HG03571 (cell line): ENCODE measurements at regions not wholly inside any gene's neighbourhood (a gene's known extent, or its start where the extent isn't known, plus 50 kb on each side); places are given as distances from the start of the nearest gene placed in this dataset.

Experiments used
- ATAC-seq: cut with Tn5 transposase; IDR thresholded peaks from one replicate; pipeline ENCODE4 v1.9.1; 2021; ENCODE audit not compliant: unreplicated experiment

DNA sequence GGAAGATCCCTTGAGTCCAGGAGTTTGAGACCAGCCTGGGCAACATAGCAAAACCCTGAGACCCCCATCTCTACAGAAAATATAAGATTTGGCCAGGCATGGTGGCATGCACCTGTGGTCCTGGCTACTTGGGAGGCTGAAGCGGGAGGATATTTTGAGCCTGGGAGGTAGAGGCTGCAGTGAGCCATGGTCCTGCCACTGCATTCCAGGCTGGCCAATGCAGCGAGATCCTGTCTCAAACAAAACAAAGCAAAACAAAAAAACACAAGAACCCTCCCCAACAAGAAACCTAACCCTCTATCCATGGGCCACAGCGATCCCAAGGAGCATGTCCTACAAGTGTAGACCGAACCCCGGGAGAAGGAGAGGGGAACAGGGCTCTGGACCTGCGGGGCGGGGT, 133.3 kb downstream of the MGAT5B start:
- no peak for ATAC-seq

DNA sequence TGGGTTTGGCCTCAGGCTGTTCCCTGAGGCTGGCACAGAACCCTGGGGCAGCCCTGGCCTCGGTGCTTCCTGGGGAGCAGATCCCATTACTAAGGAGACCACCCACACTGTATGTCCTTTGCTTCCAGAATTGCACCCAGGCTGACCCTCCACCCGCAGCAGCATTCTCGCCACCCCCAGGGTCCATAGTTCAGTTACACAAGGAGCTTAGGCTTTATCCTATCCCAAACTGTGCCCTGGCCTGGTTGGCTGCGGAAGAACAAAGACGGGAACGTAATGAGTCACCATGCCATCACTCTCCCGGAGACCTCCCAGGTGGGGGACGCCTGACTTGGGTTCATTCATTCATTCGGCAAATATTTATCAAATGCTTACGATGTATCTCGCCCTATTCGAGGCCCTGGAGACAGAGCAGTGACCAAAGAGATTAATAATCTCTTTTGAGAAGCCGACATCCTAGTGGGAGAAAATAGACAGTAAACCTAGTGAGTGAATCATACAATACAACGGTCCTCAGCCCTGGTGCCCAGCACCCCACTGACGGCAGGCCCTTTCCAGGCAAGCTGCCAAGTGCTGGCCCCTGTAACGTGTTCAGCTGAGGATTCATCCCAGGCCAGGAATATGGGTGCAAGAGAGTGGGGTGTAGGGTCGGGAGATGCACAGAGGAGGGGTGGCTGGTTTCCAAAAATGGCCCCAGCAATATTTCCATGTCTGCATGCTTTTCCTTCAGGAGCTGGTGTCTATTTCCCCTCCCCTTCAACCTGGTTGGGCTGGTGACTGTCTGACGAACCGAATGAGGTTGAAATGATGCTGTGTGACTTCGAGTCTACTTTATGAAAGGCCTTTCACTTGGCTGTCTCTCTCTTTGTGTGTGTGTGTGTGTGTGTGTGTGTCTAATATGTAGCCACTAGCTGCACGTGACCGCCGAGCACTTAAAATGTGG, 134.2 kb downstream of the MGAT5B start:
- no peak for ATAC-seq

DNA sequence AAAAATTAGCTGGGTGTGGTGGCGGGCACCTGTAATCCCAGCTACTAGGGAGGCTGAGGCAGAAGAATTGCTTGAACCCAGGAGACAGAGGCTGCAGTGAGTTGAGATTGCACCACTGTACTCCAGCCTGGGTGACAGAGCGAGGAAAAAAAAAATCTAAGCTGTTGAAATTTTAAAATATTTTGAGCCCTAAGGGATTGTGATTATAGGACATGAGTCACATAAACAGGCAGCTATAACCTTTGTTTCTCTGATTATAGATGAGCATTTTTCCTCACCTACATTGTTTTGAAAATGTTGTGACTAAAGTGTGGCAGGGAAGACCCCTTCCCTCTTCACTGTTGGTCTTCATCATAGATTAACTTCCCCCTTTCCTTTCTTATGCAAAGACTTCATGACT, 135.5 kb downstream of the MGAT5B start:
- ATAC-seq: no peak

DNA sequence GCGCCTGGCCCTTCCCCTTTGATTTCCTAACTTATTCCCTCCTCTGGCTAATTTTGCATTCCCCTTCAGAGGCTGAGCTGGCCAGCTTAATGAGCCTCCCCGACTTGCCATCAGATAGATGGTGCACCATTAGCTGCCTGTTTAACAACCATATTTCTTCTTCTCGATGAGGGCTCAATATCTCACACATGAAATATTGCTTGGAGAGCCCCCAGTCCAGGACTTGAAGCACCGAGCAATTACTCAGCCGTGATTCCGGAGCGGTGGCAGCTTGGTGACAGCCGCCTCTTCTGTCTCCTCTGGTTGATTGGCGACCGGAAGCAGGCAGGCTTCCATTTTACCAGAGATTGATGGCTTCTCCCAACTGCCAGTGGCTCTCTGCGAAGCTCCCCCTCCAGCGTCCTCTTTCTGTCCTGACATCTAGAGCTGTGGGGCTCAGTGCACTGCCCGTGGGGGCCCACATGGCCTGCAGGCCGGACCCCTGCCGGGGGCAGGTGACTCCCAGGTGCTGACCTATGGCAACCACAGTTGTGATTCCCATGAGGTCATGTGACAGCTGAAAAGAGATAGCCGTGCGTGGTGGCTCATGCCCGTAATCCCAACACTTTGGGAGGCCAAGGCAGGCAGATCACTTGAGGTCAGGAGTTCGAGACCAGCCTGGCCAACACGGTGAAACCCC, 133.7 kb upstream of the SEC14L1 start:
- no peak for ATAC-seq

- no peak for ATAC-seq
Measured at GRCh38 chr17:77009877-77010276, 130.9 kb upstream of the SEC14L1 start.

DNA sequence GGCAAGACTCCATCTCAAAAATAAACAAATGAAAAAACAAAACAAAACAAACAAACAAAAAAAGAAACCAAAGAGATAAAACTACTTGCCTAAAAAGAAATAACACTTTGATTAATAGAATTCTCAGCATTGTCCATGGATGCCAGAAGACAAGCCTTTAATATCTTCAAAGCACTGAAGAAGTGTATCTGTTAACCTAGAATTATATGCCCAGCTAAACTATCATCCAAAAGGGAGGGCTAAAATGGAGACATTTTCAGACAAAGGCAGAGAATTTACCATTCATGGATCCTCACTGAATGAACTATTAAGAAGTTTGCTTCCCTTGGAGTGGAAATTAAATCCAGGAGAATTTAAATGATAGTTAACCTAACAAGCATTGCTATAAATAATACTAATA, 130.1 kb upstream of the SEC14L1 start:
- ATAC-seq: no peak

GRCh38 chr17:77011173-77012011, 129.4 kb upstream of the SEC14L1 start:
- no peak for ATAC-seq

DNA sequence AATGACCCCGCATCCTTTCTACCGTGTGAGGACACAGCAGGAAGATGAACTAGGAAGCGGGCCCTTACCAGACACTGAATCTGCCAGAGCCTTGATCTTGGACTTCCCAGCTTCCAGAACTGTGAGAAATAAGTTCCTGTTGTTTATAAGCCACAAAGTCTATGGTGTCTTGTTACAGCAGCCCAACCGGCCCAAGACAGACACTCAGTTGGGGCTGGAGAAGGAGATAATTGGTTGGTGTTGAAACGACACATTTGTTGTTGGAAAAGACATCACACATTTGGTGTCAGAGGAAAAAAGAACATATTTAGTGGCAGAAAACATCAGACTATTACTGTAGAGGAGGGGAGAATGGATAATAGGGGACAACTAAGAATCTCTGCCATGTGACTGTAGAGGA, 122.3 kb upstream of the SEC14L1 start:
- no peak for ATAC-seq

DNA sequence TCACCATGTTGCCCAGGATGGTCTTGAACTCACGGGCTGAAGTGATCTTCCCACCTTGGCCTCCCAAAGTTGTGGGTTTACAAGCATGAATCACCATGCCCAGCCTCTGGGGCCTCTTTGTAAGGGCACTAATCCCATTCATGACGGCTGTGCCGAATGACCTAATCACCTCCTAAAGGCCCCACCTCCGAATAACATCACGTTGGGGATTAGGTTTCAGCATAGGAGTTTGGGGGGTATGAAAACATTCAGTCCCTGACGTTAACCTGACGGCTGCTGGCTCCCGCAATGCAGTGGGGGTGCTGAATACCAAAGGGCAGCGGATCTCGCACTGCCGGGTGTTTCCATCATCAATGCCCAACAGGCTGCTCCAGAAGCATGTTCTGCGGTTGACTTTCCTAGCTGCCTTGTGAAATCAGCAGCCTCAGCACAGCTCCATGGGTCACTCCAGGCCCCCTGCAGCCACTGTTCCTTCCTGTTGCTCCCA, 120.8 kb upstream of the SEC14L1 start:
- no peak for ATAC-seq

DNA sequence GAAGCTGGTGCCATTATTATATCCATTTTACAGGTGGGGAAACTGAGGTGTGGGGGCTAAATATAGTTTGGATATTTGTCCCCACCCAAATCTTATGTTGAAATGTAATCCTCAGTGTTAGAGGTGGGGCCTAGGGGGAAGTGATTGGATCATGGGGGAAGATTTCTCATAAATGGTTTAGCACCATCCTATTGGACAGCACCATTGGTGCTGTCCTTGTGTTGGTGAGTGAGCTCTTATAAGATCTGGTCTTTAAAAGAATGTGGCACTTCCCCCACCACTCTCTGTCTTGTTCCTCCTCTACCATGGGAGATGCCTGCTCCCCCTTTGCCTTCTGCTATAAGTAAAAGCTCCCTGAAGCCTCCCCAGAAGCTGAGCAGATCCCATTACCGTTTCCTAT, 119.8 kb upstream of the SEC14L1 start:
- no peak for ATAC-seq

DNA sequence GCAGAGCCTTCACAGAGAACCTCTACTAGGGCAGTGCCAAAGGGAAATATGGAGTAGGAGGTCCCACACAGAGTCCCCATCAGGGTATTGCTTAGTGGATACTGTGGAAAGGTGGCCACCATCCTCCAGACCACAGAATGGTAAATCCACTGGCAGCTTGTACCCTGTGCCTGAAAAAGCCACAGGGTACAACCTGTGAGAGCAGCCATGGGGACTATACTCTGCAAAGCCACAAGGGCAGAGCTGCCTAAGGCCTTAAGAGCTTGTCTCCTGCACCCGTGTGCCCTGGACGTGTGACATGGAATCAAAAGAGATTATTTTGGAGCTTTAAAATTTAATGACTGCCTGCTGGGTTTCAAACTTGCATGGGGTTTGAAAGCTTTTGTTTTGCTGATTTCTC, 118.0 kb upstream of the SEC14L1 start:
- ATAC-seq: no peak

DNA sequence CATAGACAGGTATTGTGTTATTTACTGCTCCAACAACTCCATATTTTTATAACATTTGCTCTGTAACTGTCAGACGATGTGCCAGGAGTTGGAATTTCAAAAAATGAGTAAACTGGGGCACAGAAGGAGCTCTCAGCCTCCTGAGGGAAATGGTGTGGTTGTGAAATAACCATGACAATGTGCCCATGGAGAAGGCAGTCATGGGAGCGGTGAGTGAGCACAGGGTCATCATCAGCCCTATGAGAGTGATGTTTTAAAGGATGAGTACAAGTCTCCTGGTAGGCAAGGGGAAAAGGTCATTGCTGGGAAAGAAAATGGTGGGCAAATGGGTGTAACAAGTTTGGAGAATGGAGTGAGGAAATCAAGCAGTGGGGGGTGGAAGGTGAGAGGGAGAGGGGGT, 115.0 kb upstream of the SEC14L1 start:
- no peak for ATAC-seq

DNA sequence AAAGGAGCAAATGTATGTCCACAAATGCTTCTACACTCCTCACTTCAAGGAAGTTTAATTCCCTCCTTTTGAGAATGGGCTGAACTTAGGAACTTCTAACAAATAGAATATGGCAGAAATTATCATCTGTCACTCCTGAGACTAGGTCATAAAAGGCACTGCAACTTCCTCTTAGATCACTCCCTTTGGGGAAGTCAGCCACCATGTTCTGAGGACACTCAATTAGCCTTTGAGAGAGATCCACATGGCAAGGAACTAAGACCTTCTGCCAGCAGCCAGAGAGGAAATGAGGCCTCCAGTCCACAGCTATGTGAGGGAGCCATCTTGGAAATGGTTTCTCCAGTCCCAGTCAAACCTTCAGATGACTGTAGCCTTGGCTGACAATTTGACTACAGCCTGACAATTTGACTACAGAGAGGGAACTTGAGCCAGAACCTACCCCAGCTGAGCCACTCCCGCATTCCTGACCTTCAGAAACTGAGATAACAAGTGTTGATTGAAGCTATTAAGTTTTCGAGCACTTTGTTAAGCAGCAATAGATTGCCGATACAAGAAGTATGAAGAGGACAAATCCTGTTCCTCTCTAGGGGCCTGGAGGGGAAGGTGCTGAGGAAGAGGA, 113.4 kb upstream of the SEC14L1 start:
- no peak for ATAC-seq

GRCh38 chr17:77028900-77029299, 111.9 kb upstream of the SEC14L1 start:
- no peak for ATAC-seq

- ATAC-seq: no peak
Measured at GRCh38 chr17:77032929-77033328, 107.8 kb upstream of the SEC14L1 start.

DNA sequence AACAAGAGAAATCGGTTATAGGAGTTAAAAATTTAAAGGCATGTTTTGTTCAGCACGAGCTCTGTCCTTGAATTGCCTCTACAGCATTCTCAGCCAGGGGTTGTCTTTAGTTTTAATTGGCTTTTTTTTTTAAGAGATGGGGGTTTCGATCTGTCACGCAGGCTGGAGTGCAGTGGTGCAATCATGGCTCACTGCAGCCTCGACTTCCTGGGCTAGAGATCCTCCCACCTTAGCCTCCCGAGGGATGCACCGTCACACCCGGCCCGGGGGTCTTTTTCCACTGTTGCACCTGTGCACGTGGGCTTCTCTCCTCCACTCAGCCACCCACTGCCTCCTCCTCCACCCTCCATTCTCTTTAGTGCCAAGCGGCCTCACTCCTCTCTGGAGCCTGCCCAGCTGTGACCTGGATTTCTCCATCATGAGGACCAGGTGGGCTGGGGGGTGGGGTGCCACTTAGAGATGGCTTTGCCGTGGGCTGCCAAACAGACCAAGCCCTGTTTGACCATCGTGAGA, 106.8 kb upstream of the SEC14L1 start:
- no peak for ATAC-seq

GRCh38 chr17:77034677-77035424, 105.9 kb upstream of the SEC14L1 start:
- no peak for ATAC-seq

DNA sequence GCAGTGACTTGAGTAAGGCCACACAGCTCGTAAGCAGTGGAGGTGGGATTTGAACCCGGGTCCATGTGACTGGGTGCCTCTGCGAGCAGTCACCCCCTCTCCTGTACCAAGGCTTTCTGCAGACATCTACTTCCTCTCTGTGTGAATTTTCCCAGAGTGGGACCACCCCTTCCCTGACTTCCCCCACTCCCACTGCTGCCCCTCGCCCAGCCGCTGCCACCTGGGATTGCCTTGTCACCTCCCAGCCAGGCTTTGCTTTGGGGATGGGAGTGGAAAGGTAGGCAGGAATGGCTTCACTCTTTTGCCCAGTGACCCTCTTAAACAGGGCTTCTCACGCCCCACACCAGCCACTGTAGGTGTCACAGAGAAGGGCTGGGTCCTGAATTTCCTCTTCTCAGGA, 105.2 kb upstream of the SEC14L1 start:
- no peak for ATAC-seq

DNA sequence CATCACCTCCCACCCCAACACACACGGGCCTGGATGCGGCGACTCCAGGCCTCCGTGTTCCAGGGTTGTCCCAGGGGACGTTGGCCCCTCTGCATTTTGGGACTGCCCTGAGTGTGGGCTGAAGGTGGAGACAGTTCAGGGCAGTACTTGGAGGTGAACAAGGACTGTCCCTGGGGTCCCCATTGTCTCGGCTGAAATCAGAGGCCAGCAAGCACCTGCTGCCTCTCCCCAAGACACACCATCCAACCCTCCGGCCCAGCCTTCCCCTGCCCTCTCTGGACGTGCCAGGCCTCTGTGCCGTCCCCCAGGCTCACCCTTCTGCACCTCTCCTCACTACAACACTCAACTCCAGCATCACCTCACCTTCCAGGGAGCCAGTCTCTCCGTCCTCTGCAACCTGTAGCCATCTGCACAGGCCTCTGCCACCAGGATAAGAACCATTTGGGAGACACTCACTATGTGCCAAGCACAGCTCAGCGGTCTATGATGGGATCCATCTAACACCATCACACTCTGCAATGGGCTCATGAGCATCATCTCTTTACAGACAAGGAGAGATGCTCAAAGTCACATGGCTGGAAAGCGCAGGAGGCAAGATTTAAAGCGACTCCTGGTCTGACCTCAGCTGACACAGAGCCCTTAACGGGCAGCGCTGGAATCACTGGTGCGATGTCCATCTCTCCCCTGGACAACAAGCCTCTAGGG, 104.5 kb upstream of the SEC14L1 start:
- no peak for ATAC-seq
